SU-DHL-6 (cell line): ENCODE measurements at regions not wholly inside any gene's neighbourhood (a gene's known extent, or its start where the extent isn't known, plus 50 kb on each side); places are given as distances from the start of the nearest gene placed in this dataset.

Source experiments
- H2AFZ ChIP-seq: fragments of 200-600 bp; sonication (generic); 2 replicates; pipeline ENCODE4 v1.6.1; 2014; ENCODE audit warnings: low read depth, mild to moderate bottlenecking, moderate library complexity, mixed read lengths, antibody characterized with exemption, low read length; ENCODE audit not compliant: severe bottlenecking
- H3F3A ChIP-seq: fragments of 200-600 bp; shearing (Covaris generic); 2 replicates; pipeline ENCODE4 v1.6.0; 2016; ENCODE audit warnings: antibody characterized with exemption, mild to moderate bottlenecking; ENCODE audit not compliant: insufficient read depth
- H3K27ac ChIP-seq: fragments of 200-600 bp; sonication (generic); 2 replicates; pipeline ENCODE4 v1.5.1; 2016; ENCODE audit warnings: low read depth, mild to moderate bottlenecking, low read length, moderate library complexity, mixed read lengths
- H3K27me3 ChIP-seq: fragments of 200-600 bp; sonication (generic), shearing (Covaris generic); 2 replicates; pipeline ENCODE4 v1.6.0; 2014; ENCODE audit warnings: mild to moderate bottlenecking, low read length
- H3K36me3 ChIP-seq: fragments of 200-600 bp; sonication (generic); 2 replicates; pipeline ENCODE4 v1.6.1; 2014; ENCODE audit warnings: mild to moderate bottlenecking, low read length, mixed read lengths
- H3K4me2 ChIP-seq: fragments of 300-600, 200-600 bp; shearing (Covaris generic), sonication (generic); 2 replicates; pipeline ENCODE4 v1.6.0; 2014; ENCODE audit warnings: low read length, low read depth, mild to moderate bottlenecking; ENCODE audit not compliant: poor library complexity, severe bottlenecking
- H3K4me3 ChIP-seq: fragments of 200-600 bp; sonication (generic); 2 replicates; pipeline ENCODE4 v1.5.1; 2014; ENCODE audit warnings: antibody characterized with exemption, low read length, mild to moderate bottlenecking, mixed read lengths; ENCODE audit not compliant: insufficient read depth, poor library complexity, severe bottlenecking
- H3K79me2 ChIP-seq: fragments of 200-600 bp; sonication (generic); 2 replicates; pipeline ENCODE4 v1.6.1; 2014; ENCODE audit warnings: mild to moderate bottlenecking, low read length, moderate library complexity; ENCODE audit not compliant: insufficient read depth
- H3K9ac ChIP-seq: fragments of 200-600 bp; sonication (generic); 2 replicates; pipeline ENCODE4 v1.7.0; 2014; ENCODE audit warnings: mild to moderate bottlenecking, low read length
- H3K9me2 ChIP-seq: fragments of 200-600 bp; sonication (generic); replicated peaks from 2 replicates; pipeline ENCODE4 v1.6.1; 2014; ENCODE audit warnings: low read length; ENCODE audit not compliant: insufficient read depth
- H3K9me3 ChIP-seq: fragments of 200-600 bp; sonication (generic); 2 replicates; pipeline ENCODE4 v1.6.1; 2014; ENCODE audit warnings: low read length, mixed read lengths; ENCODE audit not compliant: insufficient read depth
- H4K20me1 ChIP-seq: fragments of 200-600 bp; sonication (generic); 2 replicates; pipeline ENCODE4 v1.6.1; 2014; ENCODE audit warnings: low read depth, mild to moderate bottlenecking, antibody characterized with exemption, low read length, moderate library complexity, mixed read lengths
- EZH2phosphoT487 ChIP-seq: fragments of 200-600 bp; sonication (generic), shearing (Covaris generic); conservative IDR thresholded peaks from 2 replicates; pipeline ENCODE4 v1.6.1; 2018; ENCODE audit warnings: mild to moderate bottlenecking, antibody characterized with exemption, low read length, moderate library complexity, mixed read lengths
- TF ChIP-seq, protein P1 (sequence below): fragments of 200-600 bp; sonication (generic); IDR thresholded peaks from one replicate; pipeline ENCODE4 v1.5.1; 2017; ENCODE audit warnings: antibody characterized with exemption, mild to moderate bottlenecking, low read length, moderate library complexity; ENCODE audit not compliant: insufficient read depth, poor library complexity, severe bottlenecking

DNA sequence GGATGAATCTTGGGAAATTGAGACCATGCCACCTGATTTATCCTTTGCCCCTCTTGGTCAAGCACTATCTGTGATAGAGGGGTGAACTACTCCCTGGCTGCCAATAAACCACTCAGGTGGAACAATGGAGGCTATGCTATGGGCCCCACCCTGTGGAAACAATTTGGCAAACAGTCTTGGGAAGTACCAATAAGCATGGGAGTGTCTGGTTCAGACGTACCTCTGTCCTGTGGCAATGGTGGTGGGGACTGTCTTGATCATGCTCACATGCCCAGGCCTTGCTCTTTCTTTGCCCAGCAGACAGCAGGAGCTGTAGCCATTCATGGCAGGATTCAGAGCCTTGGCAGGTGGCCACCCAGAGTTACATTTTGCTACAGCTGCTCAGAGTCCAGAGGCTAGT lies 658.7 kb downstream of the KCNJ3 start:
- Histone ChIP-seq H3K79me2 (no peaks in the 10 kb centered on the region), H4K20me1 (0 out of 2 replicates have a peak, but pooled peaks cover 3% of the 10 kb centered on the region), H3K4me3 (no peak overlapping the region), H3K4me2 (no peak overlapping the region), H3K9me2 (no peaks in the 10 kb centered on the region), H3K27ac (no peak overlapping the region), H3K27me3 (no peaks in the 10 kb centered on the region), H3K9ac (no peak overlapping the region), H3K9me3 (no peaks in the 10 kb centered on the region), H3F3A (no peaks in the 10 kb centered on the region), H3K36me3 (no peaks in the 10 kb centered on the region), H2AFZ (no peak overlapping the region)
- TF ChIP-seq, protein P1, sequence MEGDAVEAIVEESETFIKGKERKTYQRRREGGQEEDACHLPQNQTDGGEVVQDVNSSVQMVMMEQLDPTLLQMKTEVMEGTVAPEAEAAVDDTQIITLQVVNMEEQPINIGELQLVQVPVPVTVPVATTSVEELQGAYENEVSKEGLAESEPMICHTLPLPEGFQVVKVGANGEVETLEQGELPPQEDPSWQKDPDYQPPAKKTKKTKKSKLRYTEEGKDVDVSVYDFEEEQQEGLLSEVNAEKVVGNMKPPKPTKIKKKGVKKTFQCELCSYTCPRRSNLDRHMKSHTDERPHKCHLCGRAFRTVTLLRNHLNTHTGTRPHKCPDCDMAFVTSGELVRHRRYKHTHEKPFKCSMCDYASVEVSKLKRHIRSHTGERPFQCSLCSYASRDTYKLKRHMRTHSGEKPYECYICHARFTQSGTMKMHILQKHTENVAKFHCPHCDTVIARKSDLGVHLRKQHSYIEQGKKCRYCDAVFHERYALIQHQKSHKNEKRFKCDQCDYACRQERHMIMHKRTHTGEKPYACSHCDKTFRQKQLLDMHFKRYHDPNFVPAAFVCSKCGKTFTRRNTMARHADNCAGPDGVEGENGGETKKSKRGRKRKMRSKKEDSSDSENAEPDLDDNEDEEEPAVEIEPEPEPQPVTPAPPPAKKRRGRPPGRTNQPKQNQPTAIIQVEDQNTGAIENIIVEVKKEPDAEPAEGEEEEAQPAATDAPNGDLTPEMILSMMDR: no peak
- no peak for TF ChIP-seq EZH2phosphoT487

DNA sequence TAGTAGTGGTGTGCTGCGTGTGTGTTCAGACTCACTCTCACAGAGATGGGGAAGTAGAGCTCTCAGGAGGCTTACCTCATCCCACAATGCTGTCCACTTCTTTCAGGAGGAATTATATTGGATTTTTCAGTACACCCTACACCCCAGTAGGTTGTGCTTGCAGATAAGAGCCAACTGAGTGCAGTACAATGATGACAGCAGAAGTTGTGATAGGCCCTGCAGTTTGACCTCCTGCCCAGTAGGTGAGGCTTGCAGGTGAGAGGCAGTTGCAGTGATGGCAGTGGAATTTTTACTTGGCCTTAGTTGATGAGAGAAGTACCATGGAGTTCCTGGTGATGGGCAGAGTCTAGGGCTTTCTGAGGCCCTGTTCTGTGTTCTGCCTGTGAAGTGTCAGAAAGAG lies 657.8 kb downstream of the KCNJ3 start:
- no peaks in the 10 kb centered on the region for H3K27me3 ChIP-seq
- H3K4me2 ChIP-seq: no peak overlapping the region
- TF ChIP-seq EZH2phosphoT487: no peak
- TF ChIP-seq, protein P1: no peak
- no peaks in the 10 kb centered on the region for H3K9me3 ChIP-seq
- no peak overlapping the region for H3K27ac ChIP-seq
- H3F3A ChIP-seq: no peaks in the 10 kb centered on the region
- H4K20me1 ChIP-seq: 0 out of 2 replicates have a peak, but pooled peaks cover 3% of the 10 kb centered on the region
- H3K79me2 ChIP-seq: no peaks in the 10 kb centered on the region
- no peaks in the 10 kb centered on the region for H3K36me3 ChIP-seq
- H2AFZ ChIP-seq: no peak overlapping the region
- H3K9me2 ChIP-seq: no peaks in the 10 kb centered on the region
- H3K9ac ChIP-seq: no peak overlapping the region
- H3K4me3 ChIP-seq: no peak overlapping the region

GRCh38 chr2:155350783-155351580 lies 652.5 kb downstream of the KCNJ3 start:
- H3K9me3 ChIP-seq: no peaks in the 10 kb centered on the region
- H3K4me2 ChIP-seq: no peak overlapping the region
- H3F3A ChIP-seq: no peaks in the 10 kb centered on the region
- 0 out of 2 replicates have a peak, but pooled peaks cover 3% of the 10 kb centered on the region for H4K20me1 ChIP-seq
- H3K36me3 ChIP-seq: no peaks in the 10 kb centered on the region
- no peaks in the 10 kb centered on the region for H3K9me2 ChIP-seq
- no peak overlapping the region for H3K27ac ChIP-seq
- no peak overlapping the region for H3K9ac ChIP-seq
- H3K4me3 ChIP-seq: no peak overlapping the region
- H3K79me2 ChIP-seq: no peaks in the 10 kb centered on the region
- no peak overlapping the region for H2AFZ ChIP-seq
- H3K27me3 ChIP-seq: no peaks in the 10 kb centered on the region
- no peak for TF ChIP-seq EZH2phosphoT487
- TF ChIP-seq, protein P1: no peak
